H1 (cell line): ENCODE measurements at regions not wholly inside any gene's neighbourhood (a gene's known extent, or its start where the extent isn't known, plus 50 kb on each side); places are given as distances from the start of the nearest gene placed in this dataset.

Experiments
- CTCF ChIA-PET: fragments of 300-600 bp; sonication (Branson Sonifier 250); formaldehyde crosslinking; loops from one replicate; lab custom pipeline; 2021; ENCODE audit not compliant: partially characterized antibody; lab: Charles Lee
- POLR2A ChIA-PET: fragments of 300-600 bp; sonication (Branson Sonifier 250); formaldehyde crosslinking; loops from one replicate; lab custom pipeline; 2021; ENCODE audit warnings: inconsistent platforms; ENCODE audit not compliant: partially characterized antibody; lab: Charles Lee
- DNase-seq, 2 experiments: peaks; one replicate each; pipeline versions ENCODE4 v3.0.0 to v3.0.0-alpha.2; 2010 to 2022; ENCODE audit warnings: low spot score in 2 of 2, low read depth in 1 of 2, mixed read lengths in 1 of 2
- FAIRE-seq: peaks from 2 replicates; lab custom pipeline; 2011; peaks lifted over from hg19 to GRCh38; lab: Jason Lieb, UNC
- H2AFZ ChIP-seq: 2 replicates; pipeline ENCODE4 v1.8.1; 2012; ENCODE audit warnings: low read length, inconsistent platforms
- H2AK5ac ChIP-seq: 2 replicates; pipeline ENCODE4 v1.6.1; 2013; ENCODE audit warnings: low read depth, low read length
- H2BK120ac ChIP-seq: replicated peaks from 2 replicates; pipeline ENCODE3; 2013; ENCODE audit warnings: low read depth, low read length, inconsistent platforms
- H2BK12ac ChIP-seq: 2 replicates; pipeline ENCODE4 v1.6.1; 2013; ENCODE audit warnings: low read depth, low read length
- H2BK15ac ChIP-seq: 2 replicates; pipeline ENCODE4 v1.6.1; 2013; ENCODE audit warnings: low read length
- H2BK20ac ChIP-seq: 2 replicates; pipeline ENCODE4 v1.6.1; 2013; ENCODE audit warnings: low read length
- H2BK5ac ChIP-seq: 2 replicates; pipeline ENCODE4 v1.6.1; 2013; ENCODE audit warnings: low read depth, low read length
- H3K14ac ChIP-seq: 2 replicates; pipeline ENCODE4 v1.6.1; 2013; ENCODE audit warnings: inconsistent platforms; ENCODE audit not compliant: insufficient read length
- H3K18ac ChIP-seq: 2 replicates; pipeline ENCODE4 v1.6.1; 2013; ENCODE audit warnings: low read length; ENCODE audit errors: extremely low read depth
- H3K23ac ChIP-seq: 2 replicates; pipeline ENCODE4 v1.6.1; 2013; ENCODE audit warnings: inconsistent platforms; ENCODE audit not compliant: insufficient read length
- H3K23me2 ChIP-seq: 2 replicates; pipeline ENCODE4 v1.6.1; 2013; ENCODE audit warnings: low read depth, low read length
- H3K27ac ChIP-seq: 2 replicates; pipeline ENCODE4 v1.6.1; 2011; ENCODE audit warnings: low read depth, low read length, inconsistent platforms
- H3K27me3 ChIP-seq, 4 experiments: replicated peaks in 1 of 4; 1 replicate in 1 of 4; 2 replicates in 3 of 4; pipeline versions ENCODE4 v1.6.1 to v1.8.1; 2011 to 2013; ENCODE audit warnings: low read length in 3 of 4, mild to moderate bottlenecking in 3 of 4, inconsistent platforms in 2 of 4, mixed read lengths in 2 of 4, moderate library complexity in 1 of 4; ENCODE audit not compliant: control insufficient read depth in 3 of 4, insufficient read depth in 3 of 4; ENCODE audit errors: extremely low read depth in 1 of 4
- H3K36me3 ChIP-seq, 4 experiments: 2 replicates each; pipeline versions ENCODE4 v1.6.1 to v1.8.1; 2011 to 2013; ENCODE audit warnings: mild to moderate bottlenecking in 4 of 4, low read length in 3 of 4, moderate library complexity in 2 of 4, control low read depth in 1 of 4, inconsistent platforms in 1 of 4; ENCODE audit not compliant: insufficient read depth in 4 of 4, control insufficient read depth in 2 of 4
- H3K4ac ChIP-seq: replicated peaks from 2 replicates; pipeline ENCODE3; 2013; ENCODE audit warnings: low read length, low read depth, mixed read lengths, inconsistent platforms; ENCODE audit not compliant: insufficient read length
- H3K4me1 ChIP-seq, 4 experiments: replicated peaks in 1 of 4; 1 replicate in 1 of 4; 2 replicates in 3 of 4; pipeline versions ENCODE4 v1.6.1 to v1.8.1; 2011 to 2013; ENCODE audit warnings: low read length in 3 of 4, inconsistent platforms in 2 of 4, mixed read lengths in 1 of 4; ENCODE audit not compliant: insufficient read depth in 4 of 4, control insufficient read depth in 3 of 4
- H3K4me2 ChIP-seq, 2 experiments: 2 replicates each; pipeline versions ENCODE4 v1.6.1 to v1.8.1; 2011 to 2013; ENCODE audit warnings: low read depth in 2 of 2, low read length in 2 of 2, control low read depth in 1 of 2, inconsistent platforms in 1 of 2, mild to moderate bottlenecking in 1 of 2; ENCODE audit not compliant: insufficient read depth in 1 of 2
- H3K4me3 ChIP-seq, 4 experiments: fragments of 200-600, 300-600 bp in 1 of 4; sonication (generic), shearing (Covaris generic), sonication (Bioruptor Twin) in 1 of 4; 2 replicates each; pipeline versions ENCODE4 v1.5.1 to v1.8.1; 2011 to 2016; ENCODE audit warnings: low read length in 4 of 4, low read depth in 3 of 4, control low read depth in 2 of 4, inconsistent platforms in 2 of 4, mild to moderate bottlenecking in 2 of 4, mixed read lengths in 1 of 4, moderate library complexity in 1 of 4; ENCODE audit not compliant: insufficient read depth in 2 of 4; ENCODE audit errors: extremely low read depth in 1 of 4
- H3K56ac ChIP-seq: replicated peaks from 2 replicates; pipeline ENCODE3; 2013; ENCODE audit warnings: low read depth, mild to moderate bottlenecking, mixed read lengths, low read length, inconsistent platforms; ENCODE audit not compliant: insufficient read length
- H3K79me1 ChIP-seq: 2 replicates; pipeline ENCODE4 v1.6.1; 2013; ENCODE audit warnings: low read depth, low read length, control low read depth
- H3K79me2 ChIP-seq, 2 experiments: 2 replicates each; pipeline versions ENCODE4 v1.6.1 to v1.8.1; 2012 to 2013; ENCODE audit warnings: low read length in 2 of 2, mild to moderate bottlenecking in 2 of 2, inconsistent platforms in 1 of 2; ENCODE audit not compliant: insufficient read depth in 2 of 2, control insufficient read depth in 1 of 2
- H3K9ac ChIP-seq, 4 experiments: replicated peaks in 1 of 4; 1 replicate in 1 of 4; 2 replicates in 3 of 4; pipeline versions ENCODE4 v1.6.1 to v1.8.1; 2011 to 2013; ENCODE audit warnings: low read depth in 3 of 4, low read length in 3 of 4, control low read depth in 2 of 4, mild to moderate bottlenecking in 2 of 4, moderate library complexity in 2 of 4, inconsistent platforms in 1 of 4; ENCODE audit errors: extremely low read depth in 1 of 4
- H3K9me3 ChIP-seq, 2 experiments: 2 replicates each; pipeline versions ENCODE4 v1.6.1 to v1.8.1; 2012 to 2013; ENCODE audit warnings: mild to moderate bottlenecking in 2 of 2, moderate library complexity in 2 of 2, control low read depth in 1 of 2, inconsistent platforms in 1 of 2, low read depth in 1 of 2, low read length in 1 of 2, mixed read lengths in 1 of 2; ENCODE audit not compliant: insufficient read depth in 2 of 2
- H4K20me1 ChIP-seq, 2 experiments: replicated peaks in 1 of 2; 2 replicates each; pipeline versions ENCODE3 to v1.8.1; 2011 to 2013; ENCODE audit warnings: inconsistent platforms in 2 of 2, low read length in 2 of 2, mild to moderate bottlenecking in 1 of 2; ENCODE audit not compliant: insufficient read depth in 2 of 2, control insufficient read depth in 1 of 2
- H4K5ac ChIP-seq: 2 replicates; pipeline ENCODE4 v1.6.1; 2013; ENCODE audit warnings: low read length, low read depth, mixed read lengths, inconsistent platforms; ENCODE audit not compliant: insufficient read length
- H4K8ac ChIP-seq: 2 replicates; pipeline ENCODE4 v1.8.0; 2013; ENCODE audit warnings: mild to moderate bottlenecking, moderate library complexity, low read length, inconsistent platforms; ENCODE audit not compliant: insufficient read depth; ENCODE audit errors: extremely low read depth
- H4K91ac ChIP-seq: replicated peaks from 2 replicates; pipeline ENCODE3; 2013; ENCODE audit warnings: low read length, mixed read lengths, inconsistent platforms; ENCODE audit not compliant: insufficient read length
- ASH2L ChIP-seq: fragments of 200-600, 300-600 bp; sonication (generic); IDR thresholded peaks from one replicate; pipeline ENCODE4 v1.7.1; 2017; ENCODE audit warnings: low read length
- CHD2 ChIP-seq: IDR thresholded peaks from 2 replicates; pipeline ENCODE4 v1.6.1; 2012; ENCODE audit warnings: low read length, improper control_type of control experiment
- GABPA ChIP-seq: IDR thresholded peaks from 2 replicates; pipeline ENCODE4 v1.6.1; 2011; ENCODE audit warnings: mild to moderate bottlenecking, low read length, moderate library complexity, borderline replicate concordance; ENCODE audit not compliant: insufficient read depth
- SIX5 ChIP-seq: IDR thresholded peaks from 2 replicates; pipeline ENCODE4 v1.6.1; 2011; ENCODE audit warnings: mild to moderate bottlenecking, low read depth, low read length
- USF2 ChIP-seq: IDR thresholded peaks from 2 replicates; pipeline ENCODE4 v1.6.1; 2011; ENCODE audit warnings: low read length, improper control_type of control experiment
- WGBS, 2 experiments: shearing (Covaris generic) in 1 of 2; methylation state at CpG; one replicate each; pipeline versions ENCODE4 v1.1.6 to v1.1.7; 2013 to 2015; ENCODE audit warnings: low lambda C conversion rate in 2 of 2, mixed read lengths in 2 of 2, inconsistent platforms in 1 of 2, low coverage in 1 of 2, missing lambda C conversion rate in 1 of 2; ENCODE audit not compliant: insufficient replicate concordance in 2 of 2, insufficient coverage in 1 of 2, insufficient read length in 1 of 2; ENCODE audit errors: extremely low coverage in 1 of 2, missing lambda C conversion rate in 1 of 2; 5-methylcytosine and 5-hydroxymethylcytosine counted together

GRCh38 chr3:182198345-182198744, 486.6 kb downstream of the SOX2 start:
- Histone ChIP-seq H2BK15ac (no peak overlapping the region), H3K56ac (no peak overlapping the region), H3K4me3 (no peak overlapping the region), H3K14ac (no peak overlapping the region), H2AK5ac (no peak overlapping the region), H3K18ac (no peak overlapping the region), H4K5ac (no peak overlapping the region), H3K4me1 (peaks cover 0 to 9% (median 2%) of the 10 kb centered on the region in 4 experiments; a peak in 4 of 7 replicates), H3K27ac (no peak overlapping the region), H3K27me3 (no peaks in the 10 kb centered on the region), H4K8ac (no peak overlapping the region), H3K79me2 (no peaks in the 10 kb centered on the region), H4K91ac (no peak overlapping the region), H2BK5ac (no peak overlapping the region), H4K20me1 (no peaks in the 10 kb centered on the region), H3K9me3 (no peaks in the 10 kb centered on the region), H3K4ac (no peak overlapping the region), H3K23me2 (no peaks in the 10 kb centered on the region), H2AFZ (no peak overlapping the region), H3K36me3 (no peaks in the 10 kb centered on the region), H3K23ac (no peak overlapping the region), H2BK120ac (no peak overlapping the region), H2BK20ac (no peak overlapping the region), H3K79me1 (no peaks in the 10 kb centered on the region), H3K4me2 (no peak overlapping the region), H2BK12ac (no peak overlapping the region), H3K9ac (no peak overlapping the region)
- DNase-seq (no peak), FAIRE-seq (no peak)
- POLR2A ChIA-PET, result no interaction called here
- CTCF ChIA-PET, result interaction anchor here (0.6 kb wide), 1 partner anchor 941 kb away, joined by 3 read pairs; no protein-coding TSS in a partner anchor
- WGBS, 2 experiments, result 83% methylated on average over 1 of the region's 1 CpG; no CpG with 5 or more reads in 1 of the 2 experiments
- TF ChIP-seq SIX5, result no peak
- no peak for TF ChIP-seq ASH2L
- TF ChIP-seq CHD2, result no peak
- TF ChIP-seq USF2, result no peak
- no peak for TF ChIP-seq GABPA
